Testis (tissue), 2 donors: ENCODE measurements at regions not wholly inside any gene's neighbourhood (a gene's known extent, or its start where the extent isn't known, plus 50 kb on each side); places are given as distances from the start of the nearest gene placed in this dataset.
"Not testable (repeated sequence)": the region's sequence is repeated elsewhere in the genome, so short reads cannot be mapped to it uniquely, and the experiment has no call there.

Source experiments
- DNase-seq: peaks from one replicate; pipeline ENCODE4 v3.0.0-alpha.2; 2019
- H3K27ac ChIP-seq, 2 donors: fragments of 200-600 bp; sonication (generic); one replicate each; pipeline ENCODE4 v1.5.1; 2019
- H3K27me3 ChIP-seq: fragments of 200-600 bp; sonication (generic); one replicate; pipeline ENCODE4 v1.5.1; 2019
- H3K36me3 ChIP-seq: fragments of 200-600 bp; sonication (generic); one replicate; pipeline ENCODE4 v1.5.1; 2017; ENCODE audit warnings: low read depth; ENCODE audit errors: missing control alignments
- H3K4me1 ChIP-seq: fragments of 200-600 bp; sonication (generic); one replicate; pipeline ENCODE4 v1.5.1; 2019
- H3K4me3 ChIP-seq, 2 donors: fragments of 200-600 bp; sonication (generic); one replicate each; pipeline ENCODE4 v1.5.1; 2017 to 2019
- H3K9me3 ChIP-seq: fragments of 200-600 bp; sonication (generic); one replicate; pipeline ENCODE4 v1.5.1; 2017
- CTCF ChIP-seq, 3 experiments: fragments of 450-650 bp in 2 of 3; fragments of 200-600 bp in 1 of 3; sonication (generic) in 1 of 3; IDR thresholded peaks; one replicate each; pipeline ENCODE4 v1.5.1; 2016 to 2019; ENCODE audit warnings: antibody characterized with exemption in 3 of 3, mild to moderate bottlenecking in 2 of 3, moderate library complexity in 1 of 3
- POLR2A ChIP-seq: fragments of 450-650 bp; IDR thresholded peaks from one replicate; pipeline ENCODE4 v1.6.1; 2017; ENCODE audit warnings: antibody characterized with exemption, mild to moderate bottlenecking, moderate library complexity
- WGBS, 2 donors: methylation state at CpG; one replicate each; pipeline ENCODE4 v1.1.5; 2018; 5-methylcytosine and 5-hydroxymethylcytosine counted together
- intact Hi-C: fragments of 100-400 bp; cut with DNase I; formaldehyde crosslinking; loops from one replicate; pipeline ENCODE4 v1.15.1; 2023; ENCODE audit warnings: low total_unique reads

- intact Hi-C loops = no loop called here
- 92 to 95% methylated on average over 5 of the region's 5 CpGs for whole genome bisulfite sequencing, 2 donors
- H3K9me3 ChIP-seq = no peaks in the 10 kb centered on the region
Measured at GRCh38 chr10:32189400-32190084, 133.3 kb upstream of the KIF5B start.

GRCh38 chr10:32188601-32189000 is 132.4 kb upstream of the KIF5B start:
- H3K36me3 ChIP-seq, H3K4me3 ChIP-seq, intact Hi-C loops, H3K4me1 ChIP-seq, H3K27me3 ChIP-seq, H3K27ac ChIP-seq, H3K9me3 ChIP-seq, DNase-seq: not testable (repeated sequence)
- 92 to 99% methylated on average over 13 to 15 of the region's 15 CpGs for WGBS, 2 donors

More at GRCh38 chr10:32189400-32190084, 133.3 kb upstream of the KIF5B start:
- no peaks in the 10 kb centered on the region for H3K4me1 ChIP-seq
- TF ChIP-seq CTCF (IDR thresholded peaks at IDR 0.05) = no peak
- no peak for TF ChIP-seq POLR2A
- no peak overlapping the region for H3K27ac ChIP-seq
- H3K36me3 ChIP-seq = no peaks in the 10 kb centered on the region
- no peak overlapping the region for H3K4me3 ChIP-seq
- H3K27me3 ChIP-seq = no peaks in the 10 kb centered on the region
- no peak for DNase-seq

- Histone ChIP-seq H3K27me3 (no peaks in the 10 kb centered on the region), H3K36me3 (no peaks in the 10 kb centered on the region), H3K4me1 (no peaks in the 10 kb centered on the region), H3K27ac (no peak overlapping the region), H3K9me3 (no peaks in the 10 kb centered on the region), H3K4me3 (no peak overlapping the region)
- intact Hi-C loops = no loop called here
- TF ChIP-seq CTCF (IDR thresholded peaks at IDR 0.05) = no peak
- TF ChIP-seq POLR2A = no peak
- WGBS, 2 donors = 90 to 94% methylated on average over 6 of the region's 6 CpGs
- DNase-seq = no peak
Measured at GRCh38 chr10:32187686-32188085, 131.5 kb upstream of the KIF5B start.

- H3K27me3 ChIP-seq, H3K36me3 ChIP-seq, DNase-seq, H3K4me1 ChIP-seq, H3K9me3 ChIP-seq, H3K4me3 ChIP-seq, intact Hi-C loops, H3K27ac ChIP-seq: not testable (repeated sequence)
- 71 to 81% methylated on average over 5 of the region's 5 CpGs for WGBS, 2 donors
Measured at GRCh38 chr10:32183652-32184051, 127.4 kb upstream of the KIF5B start.

- intact Hi-C loops = no loop called here
- peaks cover 3% of the 10 kb centered on the region for H3K4me1 ChIP-seq
- no peaks in the 10 kb centered on the region for H3K36me3 ChIP-seq
- H3K9me3 ChIP-seq = no peaks in the 10 kb centered on the region
- no peak overlapping the region for H3K27ac ChIP-seq
- 80 to 91% methylated on average over 11 of the region's 11 CpGs for WGBS, 2 donors
- no peak for DNase-seq
- H3K4me3 ChIP-seq = no peak overlapping the region
- H3K27me3 ChIP-seq = no peaks in the 10 kb centered on the region
- TF ChIP-seq CTCF (IDR thresholded peaks at IDR 0.05) (no peak), POLR2A (no peak)
Measured at GRCh38 chr10:32182476-32182875, 126.3 kb upstream of the KIF5B start.
